SIG-M5 treated with dmso at 0.1 percent for 504 hours (cell line): ENCODE measurements at regions not wholly inside any gene's neighbourhood (a gene's known extent, or its start where the extent isn't known, plus 50 kb on each side); places are given as distances from the start of the nearest gene placed in this dataset.

Experiments
- DNase-seq: peaks from one replicate; lab custom pipeline; 2025; ENCODE audit not compliant: unreplicated experiment; lab: John Stamatoyannopoulos, UW

DNA sequence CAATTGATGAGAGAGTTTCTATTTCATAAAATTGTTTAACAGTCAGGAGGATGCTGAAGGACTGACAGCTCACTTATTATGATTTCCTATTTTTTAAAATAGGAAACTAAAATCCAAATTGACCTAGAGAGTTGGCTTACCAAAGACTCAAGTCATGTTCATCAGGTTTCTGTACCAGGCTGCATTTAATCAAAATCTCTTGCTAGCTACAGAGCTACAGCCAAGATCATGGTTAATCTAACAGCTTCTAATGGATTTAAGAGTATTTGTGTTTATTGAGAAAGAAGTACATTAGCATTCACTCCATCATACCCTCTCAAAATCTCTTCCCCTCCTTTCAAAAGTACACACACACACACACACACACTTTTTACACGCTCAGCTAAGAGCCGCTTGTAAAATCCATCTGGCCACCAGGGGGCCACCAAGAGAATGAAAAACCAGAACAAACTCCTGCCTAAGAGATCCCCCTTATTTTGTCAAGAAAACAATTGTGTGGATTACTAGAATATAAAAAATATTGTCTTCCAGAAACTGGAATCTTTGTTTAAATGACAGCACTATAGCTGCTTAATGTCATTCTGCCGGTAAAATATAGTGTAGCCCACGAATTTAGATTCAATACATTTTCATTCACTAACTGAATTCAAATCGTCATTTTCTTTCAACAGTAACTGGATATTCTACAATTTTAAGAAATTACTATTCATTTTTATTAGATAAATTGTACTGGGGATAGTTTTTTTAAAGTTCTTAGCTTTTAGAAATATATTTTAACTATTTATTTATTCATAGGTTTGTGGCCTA lies 334.0 kb downstream of the BTG1 start:
- DNase-seq: peak; percentile 30

- DNase-seq: no peak
These were observed 334.9 kb downstream of the BTG1 start for GRCh38 chr12:91810531-91811451.

GRCh38 chr12:91810077-91810476 lies 335.6 kb downstream of the BTG1 start:
- no peak for DNase-seq

DNA sequence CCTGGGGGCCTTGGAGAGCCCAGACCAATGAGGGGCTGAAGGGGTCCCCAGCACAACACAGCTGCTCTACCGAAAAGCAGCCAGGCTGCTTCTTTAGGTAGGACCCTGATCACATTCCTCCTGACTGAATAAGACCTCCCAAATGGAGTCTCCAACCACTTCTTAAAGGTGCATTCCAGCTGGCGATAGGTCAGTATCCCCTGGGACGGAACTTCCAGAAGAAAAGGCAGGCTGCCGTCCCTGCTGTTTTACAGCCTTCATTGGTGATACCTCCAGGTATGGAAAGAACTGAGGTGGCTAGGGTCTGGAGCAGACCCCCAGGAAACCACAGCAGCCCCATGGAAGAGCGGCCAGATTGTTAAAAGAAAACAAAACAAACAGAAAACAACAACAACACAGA lies 340.6 kb downstream of the BTG1 start:
- DNase-seq: no peak

DNA sequence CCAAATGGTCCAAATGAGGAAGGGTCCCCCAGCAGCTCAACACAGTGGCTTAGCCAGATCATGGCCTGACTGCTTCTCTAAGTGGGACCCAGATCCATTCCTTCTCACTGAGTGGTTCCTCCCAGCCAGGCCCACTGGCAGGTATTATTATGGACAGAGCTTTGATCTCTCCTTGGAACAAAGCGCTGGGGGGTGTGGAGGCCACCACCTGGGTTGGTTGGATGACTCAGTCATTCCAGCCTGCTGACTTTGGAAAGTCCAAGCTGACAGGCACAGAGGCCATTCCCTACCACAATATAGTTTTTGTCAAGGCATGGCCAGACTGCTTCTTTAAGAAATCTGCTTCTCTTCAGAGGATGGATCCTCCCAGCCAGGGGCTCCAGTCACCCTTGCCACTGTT lies 341.1 kb downstream of the BTG1 start:
- DNase-seq: no peak

- no peak for DNase-seq
These were observed 344.6 kb downstream of the BTG1 start for GRCh38 chr12:91801048-91801447.

GRCh38 chr12:91793676-91794075 lies 352.0 kb downstream of the BTG1 start:
- no peak for DNase-seq

DNA sequence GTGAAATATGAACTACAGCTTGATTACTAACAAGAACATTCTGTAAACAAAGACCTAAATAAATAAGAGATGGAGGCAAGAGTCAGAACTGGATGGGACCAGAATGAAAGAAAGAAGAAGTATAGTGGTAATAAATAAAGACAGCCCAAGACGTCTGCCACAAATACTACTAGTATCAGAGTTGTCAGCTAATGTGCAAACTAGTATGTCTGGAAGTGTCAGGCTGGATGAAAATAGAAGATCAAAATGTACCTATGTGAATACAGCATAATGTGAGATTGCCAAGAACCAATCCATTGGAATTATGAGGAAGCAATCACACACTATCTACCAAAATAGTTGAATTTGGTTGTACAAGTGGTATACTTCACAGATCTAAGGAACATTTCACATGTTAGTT lies 353.0 kb downstream of the BTG1 start:
- DNase-seq: no peak

DNA sequence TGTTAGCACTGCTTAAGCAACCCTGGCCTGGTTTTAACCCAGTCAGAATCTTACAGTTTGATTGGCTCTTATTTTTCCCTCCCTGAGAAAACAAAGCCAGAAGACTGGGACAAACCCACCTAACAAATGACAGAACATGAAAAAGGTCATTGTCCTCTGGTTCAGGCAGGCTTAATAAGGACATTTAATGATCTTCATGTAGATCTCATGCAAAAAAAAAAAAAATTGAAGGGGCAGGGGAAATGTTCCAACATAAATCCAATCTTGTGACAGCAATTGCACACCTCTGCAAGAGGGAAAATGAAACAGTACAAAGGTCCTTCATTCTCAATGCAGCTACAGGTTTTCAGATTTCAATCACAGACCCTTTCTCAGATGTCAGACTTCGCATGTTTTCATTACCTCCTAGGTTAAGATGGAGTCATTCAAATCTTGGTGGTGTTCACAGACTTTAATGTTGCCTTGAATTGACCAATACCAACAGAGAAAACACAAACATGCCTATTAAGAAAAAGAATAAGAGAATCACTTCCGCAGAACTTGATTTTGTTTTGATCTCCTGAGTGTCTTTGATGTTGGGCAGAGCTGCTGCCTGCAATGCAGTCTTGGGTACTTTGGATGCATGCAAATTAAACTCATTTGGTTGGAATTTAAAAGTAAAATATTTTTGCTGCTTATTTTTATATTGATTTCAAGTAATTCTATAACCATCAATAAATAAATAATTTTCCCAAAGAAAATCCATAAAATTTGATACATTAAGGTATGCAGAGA lies 359.0 kb downstream of the BTG1 start:
- no peak for DNase-seq

DNA sequence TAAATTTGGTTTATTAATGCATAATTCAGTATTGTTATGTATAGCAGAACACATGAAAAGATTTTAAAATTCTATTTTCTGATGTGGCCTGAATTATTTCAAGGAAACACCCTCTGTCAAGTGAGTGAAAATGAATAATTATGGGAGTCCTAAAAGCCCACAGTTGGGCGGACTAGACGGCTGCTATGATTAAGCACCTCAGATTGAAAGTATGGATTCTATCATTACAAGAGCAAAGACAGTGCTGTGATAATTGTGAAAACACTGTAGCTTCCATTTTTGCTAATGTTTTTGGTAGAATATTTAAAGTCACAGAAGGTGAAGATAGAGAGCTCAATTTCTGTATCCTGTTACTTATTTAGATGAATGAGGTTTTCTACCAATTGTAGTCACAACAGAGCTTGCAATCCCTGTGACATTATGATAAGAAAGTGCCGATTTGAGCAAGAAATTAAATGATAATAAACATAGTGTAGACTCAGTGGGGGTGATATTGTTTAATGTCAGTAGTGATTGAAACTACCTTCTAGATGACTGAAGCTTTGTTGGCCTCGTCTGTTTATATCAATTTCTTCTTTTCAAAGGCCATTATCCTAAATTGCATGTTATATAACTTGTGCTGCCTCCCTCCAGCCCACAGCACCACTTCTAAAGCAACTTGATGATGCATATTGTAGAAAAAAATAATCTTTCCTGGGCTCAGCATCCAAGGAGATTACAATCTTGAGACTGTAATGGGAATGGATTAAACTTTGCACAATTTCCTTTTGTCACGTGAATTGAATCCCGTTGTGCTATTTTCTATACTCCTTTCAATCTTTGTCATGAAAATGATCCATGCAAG lies 359.8 kb downstream of the BTG1 start:
- no peak for DNase-seq

- DNase-seq: no peak
These were observed 364.5 kb downstream of the BTG1 start for GRCh38 chr12:91781114-91781513.

GRCh38 chr12:91778938-91779400 lies 366.7 kb downstream of the BTG1 start:
- peak; percentile 71 for DNase-seq

- DNase-seq: no peak
These were observed 367.4 kb downstream of the BTG1 start for GRCh38 chr12:91778091-91778832.

DNA sequence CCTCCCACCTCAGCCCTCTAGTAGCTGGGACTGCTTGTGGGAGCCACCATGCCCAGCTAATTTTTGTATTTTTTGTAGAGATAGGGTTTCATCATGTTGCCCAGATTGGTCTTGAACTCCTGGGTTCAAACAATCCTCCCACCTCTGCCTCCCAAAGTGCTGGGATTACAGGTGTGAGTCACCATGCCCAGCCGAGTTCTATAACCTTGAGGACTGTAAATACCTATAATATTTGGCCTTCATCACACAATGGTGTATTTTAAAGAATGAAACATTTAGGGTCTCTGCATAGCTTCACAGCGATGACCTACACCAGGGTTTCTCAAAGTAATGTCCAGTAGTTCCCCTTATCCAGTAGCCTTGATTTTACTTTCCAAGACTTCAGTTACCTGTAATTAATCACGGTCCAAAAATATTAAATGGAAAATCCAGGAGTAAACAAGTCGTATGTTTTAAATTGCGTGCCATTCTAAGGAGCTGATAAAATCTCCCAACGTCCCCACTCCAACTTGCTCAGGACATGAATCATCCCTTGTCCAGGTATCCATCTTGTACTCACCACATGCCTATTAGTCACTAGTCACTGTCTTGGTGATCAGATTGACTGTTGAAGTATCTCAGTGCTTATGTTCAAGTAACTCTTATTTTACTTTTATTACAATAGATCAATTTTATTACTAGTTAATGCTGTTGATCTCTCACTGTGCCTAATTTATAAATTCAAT lies 368.2 kb downstream of the BTG1 start:
- no peak for DNase-seq

DNA sequence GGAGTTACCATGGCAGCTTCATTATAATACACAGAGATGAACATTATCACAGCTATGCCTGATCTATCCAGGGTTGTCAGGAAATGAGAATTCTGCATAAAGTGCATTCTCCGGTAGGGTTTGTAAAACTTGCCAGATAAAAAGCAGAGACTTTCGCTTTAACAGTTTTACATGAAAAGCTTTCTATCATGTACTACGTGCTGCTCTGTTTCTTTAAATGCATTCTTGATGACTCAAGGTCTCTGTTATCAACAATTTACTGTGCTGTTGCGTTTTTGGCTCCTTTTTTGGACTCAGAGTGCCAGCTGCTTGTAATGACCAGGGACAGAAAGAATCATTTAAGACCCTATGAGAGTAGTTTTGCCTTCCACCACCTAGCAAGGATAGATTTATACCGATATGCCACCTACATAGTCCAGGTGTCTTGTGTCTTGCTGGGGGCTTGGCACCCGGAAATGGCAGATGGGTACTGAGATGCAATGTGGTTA lies 371.2 kb downstream of the BTG1 start:
- no peak for DNase-seq

DNA sequence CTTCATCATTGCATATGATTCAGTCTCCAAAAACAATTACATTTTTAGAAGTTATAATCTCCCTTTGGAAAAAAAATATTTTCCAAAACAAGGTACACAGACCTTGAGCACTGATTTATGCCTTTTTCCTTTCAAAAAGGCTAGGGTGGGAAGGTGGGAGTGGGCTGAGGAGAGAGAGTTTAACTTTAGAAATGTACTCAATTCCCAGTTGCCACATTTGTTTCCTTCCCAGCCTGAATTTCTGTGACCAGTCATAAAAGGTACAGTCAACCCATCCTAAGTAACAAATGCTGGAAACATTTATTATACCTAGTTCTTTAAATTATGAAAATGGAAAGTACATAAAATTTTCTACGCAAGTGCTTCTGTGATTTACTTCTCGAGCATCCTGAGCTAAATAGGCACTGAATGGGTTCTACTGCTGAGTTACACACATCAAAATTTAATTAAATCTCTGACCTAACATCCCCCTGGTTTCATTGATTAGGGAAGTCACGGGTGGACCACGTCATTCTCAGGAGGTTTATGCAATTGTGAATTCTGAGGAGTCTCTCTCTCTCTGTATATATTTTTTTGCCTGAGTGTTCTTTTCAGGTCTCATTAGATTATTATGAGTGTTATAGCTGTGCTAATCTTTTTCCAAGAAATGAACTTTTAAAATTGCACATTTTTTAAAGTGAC lies 371.8 kb downstream of the BTG1 start:
- no peak for DNase-seq

- DNase-seq: no peak
These were observed 373.2 kb downstream of the BTG1 start for GRCh38 chr12:91772411-91772810.

- DNase-seq: no peak
These were observed 375.9 kb downstream of the BTG1 start for GRCh38 chr12:91769736-91770135.
